Mesodermal cell (in vitro differentiated cells): ENCODE measurements at regions not wholly inside any gene's neighbourhood (a gene's known extent, or its start where the extent isn't known, plus 50 kb on each side); places are given as distances from the start of the nearest gene placed in this dataset.
A peak's percentile ranks its signal among the peaks of the same experiment; 100 is the strongest.

Experiments
- H3K27ac ChIP-seq: 2 replicates; pipeline ENCODE4 v1.7.0; 2013; ENCODE audit warnings: mild to moderate bottlenecking, low read depth, low read length, moderate library complexity; ENCODE audit not compliant: severe bottlenecking
- H3K36me3 ChIP-seq: 2 replicates; pipeline ENCODE4 v1.7.1; 2013; ENCODE audit warnings: mild to moderate bottlenecking, low read length, moderate library complexity; ENCODE audit not compliant: control insufficient read depth, insufficient read depth
- H3K4me1 ChIP-seq: one replicate; pipeline ENCODE4 v1.7.1; 2013; ENCODE audit warnings: mild to moderate bottlenecking, low read length; ENCODE audit not compliant: insufficient read depth, control insufficient read depth, poor library complexity, severe bottlenecking
- H3K4me3 ChIP-seq: 2 replicates; pipeline ENCODE4 v1.7.0; 2013; ENCODE audit warnings: low read length, control low read depth, mild to moderate bottlenecking; ENCODE audit not compliant: insufficient read depth, poor library complexity, severe bottlenecking; ENCODE audit errors: extremely low read depth
- H3K9me3 ChIP-seq: 2 replicates; pipeline ENCODE4 v1.7.1; 2013; ENCODE audit warnings: mild to moderate bottlenecking, low read length, moderate library complexity; ENCODE audit not compliant: control insufficient read depth
- WGBS, 2 experiments: methylation state at CpG; one replicate each; pipeline ENCODE4 v1.1.5; 2013; ENCODE audit warnings: missing lambda C conversion rate in 2 of 2; ENCODE audit not compliant: insufficient coverage in 2 of 2; 5-methylcytosine and 5-hydroxymethylcytosine counted together

DNA sequence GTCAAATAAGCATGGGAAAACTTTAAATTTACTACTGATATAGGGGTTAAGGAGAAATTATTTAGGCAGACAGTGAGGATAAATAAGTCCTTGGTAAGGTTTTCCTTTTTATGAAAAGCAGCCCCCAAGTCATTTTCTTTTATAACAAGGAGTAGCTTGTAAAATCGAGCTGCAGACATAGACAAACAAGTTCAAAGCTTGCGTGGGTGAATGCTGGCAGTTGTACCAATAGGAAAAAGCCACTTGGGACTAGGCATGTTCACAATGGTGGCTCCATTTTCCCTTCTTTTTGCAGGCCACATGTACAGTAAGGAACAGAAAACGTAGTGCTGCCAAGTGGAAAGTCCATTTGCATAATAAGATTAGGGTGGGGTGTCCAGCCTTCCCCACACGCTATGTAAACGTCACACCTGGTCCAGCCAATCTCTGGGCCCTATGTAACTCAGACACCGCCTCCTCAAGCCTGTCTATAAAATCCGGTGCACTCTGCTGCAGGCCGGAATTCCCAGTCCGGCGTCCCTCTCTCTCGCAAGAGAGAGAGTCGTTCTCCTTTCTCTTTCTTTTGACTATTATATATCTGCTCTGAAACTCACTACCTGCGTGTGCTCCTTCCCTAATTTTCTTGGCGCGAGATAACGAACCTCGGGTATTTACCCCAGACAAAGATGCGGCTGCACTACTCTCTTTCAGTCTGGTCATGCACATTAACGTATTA, 217.1 kb upstream of the MAN1A1 start:
- Histone ChIP-seq H3K36me3 (no peaks in the 10 kb centered on the region), H3K4me1 (no peaks in the 10 kb centered on the region), H3K9me3 (no peaks in the 10 kb centered on the region), H3K27ac (no peak overlapping the region), H3K4me3 (no peak overlapping the region)
- 93 to 96% methylated on average over 17 to 18 of the region's 19 CpGs for WGBS, 2 experiments

- WGBS, 2 experiments = 71 to 100% methylated on average over 1 of the region's 3 CpGs
These were observed 216.3 kb upstream of the MAN1A1 start for GRCh38 chr6:119565893-119566292.

GRCh38 chr6:119562168-119562567, 212.6 kb upstream of the MAN1A1 start:
- H3K4me1 ChIP-seq = no peaks in the 10 kb centered on the region
- no peak overlapping the region for H3K27ac ChIP-seq
- no peaks in the 10 kb centered on the region for H3K36me3 ChIP-seq
- no peaks in the 10 kb centered on the region for H3K9me3 ChIP-seq
- no peak overlapping the region for H3K4me3 ChIP-seq

More at GRCh38 chr6:119565893-119566292, 216.3 kb upstream of the MAN1A1 start:
- no peaks in the 10 kb centered on the region for H3K9me3 ChIP-seq
- H3K4me1 ChIP-seq = no peaks in the 10 kb centered on the region
- no peak overlapping the region for H3K4me3 ChIP-seq
- H3K36me3 ChIP-seq = no peaks in the 10 kb centered on the region
- no peak overlapping the region for H3K27ac ChIP-seq

DNA sequence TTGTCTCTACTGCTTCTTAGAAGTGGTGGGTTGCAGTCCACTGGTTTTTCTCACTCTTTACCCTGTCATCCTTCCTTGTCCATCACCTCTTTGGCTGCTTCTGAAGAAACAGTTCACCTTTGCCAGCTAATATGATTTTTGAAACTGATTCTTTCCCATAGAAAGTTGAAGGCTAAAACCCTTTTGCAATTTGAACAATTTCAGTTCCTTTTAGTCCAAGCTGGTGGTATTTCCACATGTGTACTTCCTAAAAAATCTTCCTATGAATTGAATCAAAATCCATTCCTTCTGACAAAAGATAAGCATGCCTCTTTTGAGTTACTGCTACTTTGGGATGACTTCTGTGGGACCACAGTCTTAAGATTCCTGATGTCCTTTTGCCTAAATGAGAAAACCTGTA, 210.0 kb upstream of the MAN1A1 start:
- no peaks in the 10 kb centered on the region for H3K4me1 ChIP-seq
- no peaks in the 10 kb centered on the region for H3K36me3 ChIP-seq
- H3K4me3 ChIP-seq = no peak overlapping the region
- H3K27ac ChIP-seq = no peak overlapping the region
- H3K9me3 ChIP-seq = no peaks in the 10 kb centered on the region

DNA sequence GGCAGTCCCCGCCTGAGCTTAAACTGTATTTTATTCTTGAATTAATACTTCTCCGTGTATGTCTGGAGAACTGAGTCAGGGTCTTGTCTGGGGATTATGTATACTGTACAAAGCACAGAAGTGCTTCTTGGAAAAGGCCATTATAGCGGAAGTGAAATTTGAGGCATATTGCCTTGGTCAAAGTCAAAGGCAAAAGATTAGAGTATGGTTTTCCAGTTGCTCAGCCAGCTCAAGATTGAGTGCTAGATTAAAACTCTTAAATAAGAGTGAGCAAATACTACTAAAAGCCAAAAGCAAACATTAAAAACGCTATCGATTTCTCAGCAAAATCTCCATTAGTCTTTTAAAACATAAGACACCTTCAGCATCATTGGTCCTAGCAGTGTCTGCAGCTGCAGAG, 207.7 kb upstream of the MAN1A1 start:
- Histone ChIP-seq H3K4me3 (no peak overlapping the region), H3K9me3 (no peaks in the 10 kb centered on the region), H3K27ac (no peak overlapping the region), H3K4me1 (no peaks in the 10 kb centered on the region), H3K36me3 (no peaks in the 10 kb centered on the region)
- WGBS, 2 experiments = 100% methylated on average over 1 to 2 of the region's 5 CpGs

DNA sequence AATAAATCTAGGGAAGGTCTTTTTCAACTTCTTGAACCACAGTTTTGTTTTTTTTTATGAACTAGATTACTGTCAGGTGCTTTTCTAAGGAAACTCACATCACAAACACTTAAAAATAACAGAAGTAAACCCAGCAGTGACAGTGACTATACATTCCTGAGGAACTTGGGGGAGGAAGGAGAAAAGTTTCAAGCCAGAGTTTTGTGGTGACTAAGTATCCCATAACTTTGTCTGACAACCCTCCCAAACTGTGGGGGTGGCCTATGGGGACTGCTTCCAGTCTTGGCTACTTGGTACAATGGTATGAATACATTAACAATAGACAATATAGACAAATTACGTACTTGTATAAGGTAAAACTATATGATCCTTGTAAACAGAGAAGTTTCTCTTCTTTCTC, 202.5 kb upstream of the MAN1A1 start:
- no peak overlapping the region for H3K4me3 ChIP-seq
- no peak overlapping the region for H3K27ac ChIP-seq
- no peaks in the 10 kb centered on the region for H3K4me1 ChIP-seq
- no peaks in the 10 kb centered on the region for H3K9me3 ChIP-seq
- no CpG with 5 or more reads among the region's 1 CpG for WGBS, 2 experiments
- no peaks in the 10 kb centered on the region for H3K36me3 ChIP-seq

DNA sequence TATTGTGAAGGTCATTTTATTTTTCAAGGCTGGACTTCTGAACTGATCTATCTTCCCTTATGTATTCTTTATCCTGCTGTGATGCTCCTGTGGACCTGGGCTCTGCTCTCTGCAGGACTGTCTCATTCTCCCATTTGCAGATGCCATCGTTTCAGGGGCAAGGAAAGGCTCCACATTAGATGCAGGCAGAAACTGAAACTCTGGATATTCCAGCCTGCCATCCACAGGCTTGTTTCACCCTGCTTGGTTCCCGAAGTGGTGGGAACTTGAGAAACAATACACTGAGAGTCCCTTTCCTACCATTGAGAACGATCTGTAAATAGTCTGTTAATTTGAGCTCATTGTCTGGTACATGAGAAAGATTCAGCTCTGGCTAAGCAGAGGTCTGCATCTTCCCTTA, 197.5 kb upstream of the MAN1A1 start:
- H3K4me3 ChIP-seq = no peak overlapping the region
- H3K36me3 ChIP-seq = no peaks in the 10 kb centered on the region
- 60 to 65% methylated on average over 2 of the region's 3 CpGs for WGBS, 2 experiments
- no peak overlapping the region for H3K27ac ChIP-seq
- no peaks in the 10 kb centered on the region for H3K9me3 ChIP-seq
- H3K4me1 ChIP-seq = no peaks in the 10 kb centered on the region

DNA sequence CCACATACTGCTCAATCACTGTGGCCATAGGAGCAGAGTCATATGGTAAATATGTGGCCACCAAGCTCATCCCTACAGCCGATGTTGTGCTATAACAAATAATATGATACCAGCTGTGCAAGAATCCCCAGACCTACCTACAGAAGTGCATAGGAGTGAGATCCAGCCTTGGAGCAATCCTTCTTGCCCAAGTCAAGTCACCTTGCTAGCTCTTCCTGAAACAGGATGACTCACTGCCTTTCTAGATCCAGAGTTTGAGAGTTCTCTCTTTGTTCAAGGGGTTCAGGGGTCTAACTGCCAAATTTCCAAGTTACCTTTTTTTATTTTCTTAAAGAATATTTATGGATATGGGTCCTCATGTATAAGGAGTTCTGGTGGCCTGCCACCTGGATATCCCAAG, 195.7 kb upstream of the MAN1A1 start:
- H3K27ac ChIP-seq = no peak overlapping the region
- H3K4me3 ChIP-seq = no peak overlapping the region
- H3K9me3 ChIP-seq = no peaks in the 10 kb centered on the region
- H3K4me1 ChIP-seq = no peaks in the 10 kb centered on the region
- H3K36me3 ChIP-seq = no peaks in the 10 kb centered on the region
- 100% methylated on average over 1 of the region's 1 CpG; no CpG with 5 or more reads in 1 of the 2 experiments for WGBS, 2 experiments

DNA sequence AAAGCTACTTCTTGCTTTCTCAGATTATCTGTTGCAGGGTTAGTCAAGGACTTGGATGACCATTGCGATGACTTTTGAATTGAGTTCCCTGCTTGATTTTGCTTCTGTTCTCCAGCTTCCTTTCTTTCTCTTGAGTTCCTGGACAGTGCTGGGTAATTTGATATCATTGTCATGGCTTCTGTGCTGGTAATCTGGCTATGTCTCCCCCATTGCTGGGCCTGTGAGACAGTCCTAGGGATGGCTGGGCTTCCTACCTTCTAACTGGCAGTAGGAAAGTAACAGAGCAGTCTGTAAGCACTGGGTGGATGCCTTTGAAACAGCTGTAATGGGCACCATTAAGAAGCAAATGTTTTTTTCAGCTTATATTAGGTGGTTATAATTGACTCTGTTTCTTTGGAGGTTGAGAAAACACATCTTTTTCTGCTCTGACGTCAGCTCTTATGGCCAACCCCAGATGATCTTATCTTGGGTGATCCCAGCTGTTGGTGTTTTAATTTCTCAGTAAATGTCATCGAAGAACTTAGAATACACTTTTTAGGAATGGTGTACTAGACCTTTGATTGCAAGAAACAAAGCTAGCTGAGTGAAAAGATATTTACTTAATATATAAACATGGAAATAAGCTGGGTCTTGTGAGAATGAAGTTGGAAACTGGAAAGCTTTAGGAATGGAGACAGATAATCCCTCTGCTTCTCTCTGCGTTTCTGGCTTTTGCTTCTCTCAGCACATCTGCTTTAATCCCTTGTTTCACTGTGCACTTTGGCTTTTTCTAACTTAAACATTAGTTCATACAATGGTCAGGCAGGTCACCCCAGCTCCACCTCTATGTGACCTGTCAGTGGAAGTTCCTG, 195.0 kb upstream of the MAN1A1 start:
- no peaks in the 10 kb centered on the region for H3K4me1 ChIP-seq
- 100% methylated on average over 2 to 3 of the region's 4 CpGs for WGBS, 2 experiments
- H3K4me3 ChIP-seq = no peak overlapping the region
- H3K27ac ChIP-seq = no peak overlapping the region
- no peaks in the 10 kb centered on the region for H3K9me3 ChIP-seq
- H3K36me3 ChIP-seq = no peaks in the 10 kb centered on the region

DNA sequence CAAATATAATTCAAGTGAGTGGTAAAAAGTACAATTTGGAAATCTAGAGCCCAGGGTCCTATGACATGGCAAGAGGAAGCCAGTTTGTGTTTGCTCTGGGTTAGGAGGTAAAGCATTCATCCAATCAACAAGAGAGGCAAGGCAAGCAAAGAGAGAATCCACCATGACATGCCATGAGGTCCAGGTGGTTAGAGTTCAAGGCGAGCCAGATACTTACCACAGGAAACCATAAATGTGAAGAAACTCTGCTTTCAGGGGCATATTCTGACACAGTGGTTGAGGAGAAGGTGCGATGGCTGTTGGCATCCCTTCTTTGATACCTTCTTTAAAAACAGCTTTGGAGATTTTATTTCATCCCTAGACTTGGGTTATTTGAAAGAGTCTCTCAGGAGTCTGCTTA, 193.8 kb upstream of the MAN1A1 start:
- 78% methylated on average over 1 of the region's 2 CpGs; no CpG with 5 or more reads in 1 of the 2 experiments for WGBS, 2 experiments
- Histone ChIP-seq H3K9me3 (no peaks in the 10 kb centered on the region), H3K36me3 (no peaks in the 10 kb centered on the region), H3K27ac (no peak overlapping the region), H3K4me1 (no peaks in the 10 kb centered on the region), H3K4me3 (no peak overlapping the region)

GRCh38 chr6:119542037-119542436, 192.5 kb upstream of the MAN1A1 start:
- no CpG with 5 or more reads among the region's 1 CpG for WGBS, 2 experiments
- H3K4me3 ChIP-seq = no peak overlapping the region

More at GRCh38 chr6:119542037-119542436, 192.5 kb upstream of the MAN1A1 start:
- H3K4me1 ChIP-seq = no peaks in the 10 kb centered on the region
- H3K36me3 ChIP-seq = no peaks in the 10 kb centered on the region
- peak overlapping the region; percentile 77 for H3K27ac ChIP-seq
- H3K9me3 ChIP-seq = no peaks in the 10 kb centered on the region
